GM23248 (cell line): ENCODE measurements at regions not wholly inside any gene's neighbourhood (a gene's known extent, or its start where the extent isn't known, plus 50 kb on each side); places are given as distances from the start of the nearest gene placed in this dataset.
"Not testable (repeated sequence)": the region's sequence is repeated elsewhere in the genome, so short reads cannot be mapped to it uniquely, and the experiment has no call there.

Experiments
- EZH2 ChIP-seq: fragments of 200-600 bp; sonication (generic); IDR thresholded peaks from 2 replicates; pipeline ENCODE4 v1.6.1; 2018; ENCODE audit warnings: antibody characterized with exemption, mild to moderate bottlenecking; ENCODE audit not compliant: insufficient read depth, poor library complexity, severe bottlenecking
- EZH2phosphoT487 ChIP-seq: fragments of 200-600 bp; sonication (generic); IDR thresholded peaks from 2 replicates; pipeline ENCODE4 v1.6.1; 2018; ENCODE audit warnings: antibody characterized with exemption, moderate library complexity, mild to moderate bottlenecking, low read depth; ENCODE audit not compliant: insufficient read depth

GRCh38 chr2:186960241-186960640 lies 111.3 kb upstream of the ZSWIM2 start:
- not testable (repeated sequence) for TF ChIP-seq EZH2, EZH2phosphoT487
